Keratinocyte (primary cell): ENCODE measurements at regions not wholly inside any gene's neighbourhood (a gene's known extent, or its start where the extent isn't known, plus 50 kb on each side); places are given as distances from the start of the nearest gene placed in this dataset.

Experiments used
- EZH2 ChIP-seq: IDR thresholded peaks from one replicate; pipeline ENCODE4 v1.6.1; 2012; ENCODE audit warnings: inconsistent platforms, mild to moderate bottlenecking, low read length, moderate library complexity
- TF ChIP-seq, protein P1 (sequence below), 3 experiments: IDR thresholded peaks in 1 of 3; conservative IDR thresholded peaks in 1 of 3; optimal IDR thresholded peaks in 1 of 3; 2 replicates in 2 of 3; 3 replicates in 1 of 3; pipeline versions ENCODE3 to v1.5.1; 2011; ENCODE audit warnings: low read length in 3 of 3, mild to moderate bottlenecking in 3 of 3, moderate library complexity in 2 of 3, control low read depth in 1 of 3, inconsistent platforms in 1 of 3; ENCODE audit not compliant: insufficient read depth in 2 of 3; ENCODE audit errors: extremely low read depth in 1 of 3

DNA sequence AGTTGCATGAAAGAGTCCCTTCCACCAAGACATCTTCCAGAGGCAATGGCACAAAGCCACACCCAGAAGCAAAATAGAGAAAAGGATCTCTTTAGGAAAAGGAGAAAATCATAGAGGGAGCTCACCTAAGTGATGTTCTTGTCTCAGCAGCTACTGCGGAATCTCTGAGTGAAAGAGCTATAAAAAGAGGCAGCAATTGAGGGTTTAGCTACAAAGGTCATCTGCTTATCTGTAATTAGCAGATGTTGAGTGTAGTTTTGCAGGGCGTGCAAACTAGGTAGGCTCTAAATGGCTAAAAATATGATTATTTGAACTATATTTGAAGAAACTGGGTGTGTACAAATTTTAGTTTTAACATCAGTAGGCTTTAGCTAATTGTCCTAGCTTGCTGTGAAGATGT is 276.0 kb downstream of the HS3ST1 start:
- no peak for TF ChIP-seq EZH2
- TF ChIP-seq, protein P1, sequence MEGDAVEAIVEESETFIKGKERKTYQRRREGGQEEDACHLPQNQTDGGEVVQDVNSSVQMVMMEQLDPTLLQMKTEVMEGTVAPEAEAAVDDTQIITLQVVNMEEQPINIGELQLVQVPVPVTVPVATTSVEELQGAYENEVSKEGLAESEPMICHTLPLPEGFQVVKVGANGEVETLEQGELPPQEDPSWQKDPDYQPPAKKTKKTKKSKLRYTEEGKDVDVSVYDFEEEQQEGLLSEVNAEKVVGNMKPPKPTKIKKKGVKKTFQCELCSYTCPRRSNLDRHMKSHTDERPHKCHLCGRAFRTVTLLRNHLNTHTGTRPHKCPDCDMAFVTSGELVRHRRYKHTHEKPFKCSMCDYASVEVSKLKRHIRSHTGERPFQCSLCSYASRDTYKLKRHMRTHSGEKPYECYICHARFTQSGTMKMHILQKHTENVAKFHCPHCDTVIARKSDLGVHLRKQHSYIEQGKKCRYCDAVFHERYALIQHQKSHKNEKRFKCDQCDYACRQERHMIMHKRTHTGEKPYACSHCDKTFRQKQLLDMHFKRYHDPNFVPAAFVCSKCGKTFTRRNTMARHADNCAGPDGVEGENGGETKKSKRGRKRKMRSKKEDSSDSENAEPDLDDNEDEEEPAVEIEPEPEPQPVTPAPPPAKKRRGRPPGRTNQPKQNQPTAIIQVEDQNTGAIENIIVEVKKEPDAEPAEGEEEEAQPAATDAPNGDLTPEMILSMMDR (optimal IDR thresholded peaks at IDR 0.05 in 1 of 3, IDR thresholded peaks at IDR 0.05 in 1 of 3, conservative IDR thresholded peaks at IDR 0.05 in 1 of 3; ENCODE audit: extremely low read depth in 1 of 3, insufficient read depth in 2 of 3, low read length in 3 of 3), result no peak
